Epidermal melanocyte (primary cell): ENCODE measurements at regions not wholly inside any gene's neighbourhood (a gene's known extent, or its start where the extent isn't known, plus 50 kb on each side); places are given as distances from the start of the nearest gene placed in this dataset.

Experiments
- DNase-seq: peaks from one replicate; pipeline ENCODE4 v3.0.0; 2011; ENCODE audit warnings: low spot score; ENCODE audit not compliant: insufficient read length

DNA sequence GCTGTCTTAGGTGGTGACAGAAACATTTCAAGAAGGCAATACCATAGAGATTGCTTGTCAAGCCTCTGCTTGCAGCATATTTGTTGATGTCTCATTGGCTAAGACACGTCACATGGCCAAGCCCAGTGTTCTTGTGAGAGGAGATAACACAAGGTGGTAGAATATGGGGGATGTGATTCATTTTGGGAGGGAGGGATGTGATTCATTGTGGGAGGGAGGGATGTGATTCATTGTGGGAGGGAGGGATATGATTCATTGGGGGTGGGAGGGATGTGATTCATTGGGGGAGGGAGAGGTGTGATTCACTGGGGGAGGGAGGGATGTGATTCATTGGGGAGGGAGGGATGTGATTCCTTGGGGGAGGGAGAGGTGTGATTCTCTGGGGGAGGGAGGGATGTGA is 470.5 kb upstream of the SALL1 start:
- DNase-seq: no peak

DNA sequence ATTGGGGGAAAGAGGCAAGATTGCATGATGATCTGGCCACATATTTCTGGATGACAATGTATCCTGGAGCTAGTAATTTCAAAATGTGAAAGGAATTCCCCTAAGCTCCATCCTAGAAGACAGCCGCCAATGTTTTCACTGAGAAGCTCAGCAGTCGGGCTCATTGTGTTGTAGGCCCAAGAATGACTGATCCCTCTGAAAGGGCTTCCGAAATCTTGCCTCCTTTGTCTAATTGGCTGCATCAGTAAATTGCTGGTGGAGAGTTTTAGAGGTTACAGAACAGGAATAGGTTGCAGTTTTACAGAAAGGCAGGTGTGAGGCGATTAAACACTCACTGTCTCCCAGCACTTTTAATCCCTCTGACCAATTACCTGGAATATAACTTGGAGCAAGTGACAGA is 464.1 kb upstream of the SALL1 start:
- DNase-seq: no peak

DNA sequence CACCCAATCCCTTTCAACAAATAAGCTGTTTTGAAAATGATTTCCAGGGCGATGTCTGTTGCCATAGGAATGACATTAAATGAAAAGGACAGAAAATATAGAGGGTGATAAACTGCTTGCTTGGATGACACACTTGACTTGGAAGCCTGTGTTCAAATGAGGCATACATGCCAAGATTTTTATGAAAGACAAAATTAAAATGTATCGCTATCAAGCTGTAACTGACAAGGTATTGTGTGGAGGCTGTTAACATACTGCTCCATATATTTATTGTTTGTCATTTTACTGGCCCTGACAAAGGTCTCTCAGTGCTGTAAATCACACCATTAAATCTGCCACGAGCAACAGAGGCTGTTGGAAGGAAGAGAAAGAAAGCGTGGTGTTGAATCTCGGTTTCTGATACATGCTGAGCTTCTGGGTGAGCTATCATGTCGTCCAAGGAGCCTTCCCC is 456.2 kb upstream of the SALL1 start:
- no peak for DNase-seq

DNA sequence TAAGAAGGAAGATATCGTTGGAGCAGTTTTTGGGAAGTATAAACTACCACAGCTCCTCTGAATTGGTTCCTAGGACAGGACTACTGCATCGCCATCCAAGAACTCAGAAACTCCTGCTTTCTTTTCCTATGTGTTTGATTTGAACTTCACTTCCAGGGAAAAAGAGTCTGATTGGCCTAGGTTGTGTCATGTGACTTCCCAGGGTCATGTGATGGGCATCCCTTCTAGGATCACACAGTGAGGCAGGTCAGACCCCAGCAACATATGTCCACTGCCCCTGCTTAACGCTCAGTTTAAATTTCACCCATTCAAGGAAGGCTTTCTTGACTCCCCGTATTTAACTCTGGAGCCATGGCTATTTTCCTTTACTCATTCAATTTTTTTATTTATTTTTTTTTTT is 445.2 kb upstream of the SALL1 start:
- DNase-seq: no peak

DNA sequence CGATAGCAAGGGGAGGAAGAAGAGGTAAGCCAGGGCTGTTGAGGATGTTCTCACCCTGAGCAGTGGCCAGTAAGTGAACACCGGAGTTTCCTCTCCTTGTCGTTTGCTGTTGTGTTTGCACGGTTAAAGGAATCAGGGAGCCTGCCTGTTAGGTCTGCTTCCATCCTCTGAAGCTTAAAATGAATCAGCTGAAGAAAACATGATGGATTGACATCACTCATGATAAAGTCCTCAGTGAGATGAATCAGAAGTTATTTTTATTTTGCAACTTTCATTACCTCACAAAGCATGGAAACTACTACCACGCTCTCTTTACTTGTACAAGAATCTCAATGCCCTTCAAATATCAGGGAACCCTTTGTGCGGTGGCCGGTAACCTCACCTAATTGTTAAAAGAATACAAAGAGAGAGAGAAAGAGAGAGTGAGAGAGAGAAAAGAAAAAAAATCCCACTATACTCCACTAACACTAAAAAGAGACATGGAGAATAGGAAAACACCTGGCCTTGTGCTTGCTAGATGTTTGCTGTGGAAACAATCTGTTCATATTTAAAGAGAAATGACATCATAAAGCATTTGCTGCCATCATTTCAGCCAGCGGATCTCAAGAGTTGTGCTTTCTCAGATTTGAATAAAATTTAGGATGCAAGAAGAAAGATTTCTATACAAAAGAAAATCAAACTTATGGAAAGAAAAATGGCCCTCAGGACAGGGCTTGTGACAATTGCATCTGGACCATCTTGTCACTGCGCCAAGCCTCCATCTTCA is 441.6 kb upstream of the SALL1 start:
- no peak for DNase-seq

DNA sequence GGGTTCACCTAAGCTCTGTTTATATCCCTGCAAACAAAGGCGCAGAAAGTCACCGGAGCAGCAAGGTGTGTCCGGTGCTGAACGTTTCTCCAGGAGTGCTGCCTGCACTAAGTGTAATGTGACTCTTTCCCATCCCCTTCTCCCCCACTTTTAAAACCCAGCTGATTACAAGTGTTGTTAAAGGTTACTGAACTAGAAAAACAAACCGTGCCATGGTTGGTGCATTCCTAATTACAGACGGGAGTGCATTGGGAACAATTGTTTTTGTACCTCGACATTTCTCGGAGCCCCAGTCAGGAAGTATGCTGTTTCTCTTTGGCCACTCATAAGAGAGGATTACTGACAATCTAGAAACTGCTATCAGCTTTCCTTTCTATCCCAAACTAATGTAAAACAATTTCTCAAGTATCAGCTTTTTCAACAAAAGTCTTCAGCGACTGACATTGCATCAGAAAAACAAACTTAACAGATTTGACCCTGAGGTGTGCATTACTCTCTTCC is 441.0 kb upstream of the SALL1 start:
- DNase-seq: no peak

DNA sequence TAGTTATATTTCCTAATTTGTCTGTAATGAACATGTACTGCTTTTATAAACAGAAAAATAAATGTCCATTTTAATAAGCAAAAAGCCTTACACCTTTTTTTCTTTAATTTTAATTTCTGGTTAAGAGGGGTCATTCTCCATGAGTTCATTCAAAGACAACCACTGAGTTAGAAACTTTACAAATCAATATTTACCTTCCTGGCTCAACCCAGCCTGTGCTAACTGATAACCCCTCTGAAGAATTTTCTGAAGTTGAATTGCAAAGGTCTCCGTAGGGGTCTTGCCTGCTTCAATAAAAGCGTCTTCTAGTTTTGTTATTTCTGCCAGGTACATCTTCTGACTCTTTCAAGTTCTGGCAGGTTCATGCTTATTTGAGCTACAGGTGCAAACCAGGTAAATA is 440.4 kb upstream of the SALL1 start:
- DNase-seq: no peak

DNA sequence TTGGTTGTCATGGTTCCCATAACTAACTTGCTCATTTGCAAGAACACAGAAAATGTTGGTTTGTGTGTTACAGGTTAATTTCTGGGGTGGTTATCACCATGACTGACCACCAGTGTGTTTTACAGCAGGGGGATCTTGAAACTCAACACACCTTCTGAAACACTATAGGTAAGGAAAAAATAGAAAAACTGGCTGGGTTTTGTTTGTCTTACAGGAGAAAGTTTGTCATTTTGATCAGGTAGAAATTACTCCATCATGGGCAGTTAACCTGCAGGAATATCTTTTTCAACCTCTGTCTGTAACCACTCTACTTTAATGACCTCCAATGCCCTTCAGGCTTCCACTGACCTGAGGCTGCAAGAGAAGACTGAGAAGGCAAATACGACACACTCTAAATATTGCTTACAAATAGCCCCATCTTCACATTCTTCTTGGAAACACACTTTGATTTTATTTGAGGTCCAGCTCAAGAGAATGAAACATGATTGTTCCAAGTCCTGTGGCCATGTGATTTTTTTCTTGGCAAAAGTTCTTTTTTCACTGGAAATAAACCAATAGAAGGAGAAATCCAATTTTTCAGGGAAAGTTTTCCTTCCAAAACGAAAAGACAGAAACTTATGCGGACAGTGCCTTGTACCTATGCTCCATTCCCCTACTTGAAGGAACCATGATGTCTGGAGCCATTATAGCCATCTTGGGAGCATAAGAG is 428.7 kb upstream of the SALL1 start:
- DNase-seq: no peak

DNA sequence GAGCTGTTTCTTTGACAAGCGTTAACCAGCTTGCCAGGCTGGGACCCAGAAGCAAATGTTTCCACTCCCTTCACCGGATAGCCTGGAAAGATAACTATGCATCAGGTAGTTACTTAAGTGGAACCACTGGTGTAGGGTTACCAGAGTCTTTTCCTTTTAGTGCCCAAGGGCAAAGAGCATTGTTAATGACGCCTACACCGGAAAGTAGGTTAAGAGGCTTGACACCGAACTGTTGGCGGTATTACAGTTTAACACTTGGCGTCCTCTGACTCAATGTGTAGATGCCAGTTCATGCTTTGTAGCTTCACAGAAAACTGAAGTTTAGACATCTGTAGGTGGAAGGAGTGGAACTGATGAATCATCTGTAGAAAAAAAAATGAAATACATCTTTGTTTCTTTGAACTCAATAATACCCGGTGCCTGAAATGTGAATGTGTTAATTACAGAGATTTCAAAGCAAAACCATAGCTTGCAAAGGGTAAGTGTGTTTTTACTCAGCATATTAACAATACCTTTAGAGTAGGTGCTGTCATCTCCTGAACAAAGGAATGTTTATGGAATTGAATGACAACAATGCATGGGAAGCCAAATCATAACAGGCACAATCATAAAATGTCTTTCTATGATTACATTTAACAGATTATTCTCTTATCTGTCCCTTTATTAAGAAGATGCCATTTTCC is 426.7 kb upstream of the SALL1 start:
- no peak for DNase-seq

DNA sequence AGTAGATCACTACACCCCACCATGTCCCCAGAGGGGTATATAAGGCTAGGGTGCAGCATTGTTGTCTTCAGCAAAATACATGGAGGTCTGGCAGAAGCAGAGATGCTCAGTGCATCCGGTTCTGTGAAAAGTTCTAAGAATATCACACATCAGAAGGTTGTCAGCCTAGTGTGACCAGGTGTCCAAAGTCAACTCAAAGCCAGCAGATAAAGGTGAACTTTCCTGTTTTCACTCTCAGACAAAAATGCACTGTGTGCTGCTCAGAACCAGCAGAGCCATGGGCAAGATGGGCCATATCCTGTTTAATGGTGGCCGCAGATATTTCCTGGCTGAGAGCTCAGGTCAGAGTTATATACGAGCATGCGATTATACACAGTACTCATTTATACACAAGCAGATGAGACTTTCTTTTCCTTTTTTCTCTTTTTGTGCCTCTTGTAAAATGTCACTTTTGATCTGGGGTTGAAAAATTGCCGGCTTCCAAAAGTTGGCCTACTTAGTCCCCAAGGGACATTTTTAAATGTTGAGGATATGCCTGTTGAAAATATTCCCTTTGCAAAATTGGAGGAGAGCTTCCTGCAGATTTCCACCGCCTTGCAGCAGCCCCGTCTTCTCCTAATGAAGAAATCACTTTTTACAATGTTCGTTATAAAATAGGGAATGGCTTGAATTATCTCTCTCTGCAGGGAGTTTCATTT is 425.6 kb upstream of the SALL1 start:
- DNase-seq: no peak

DNA sequence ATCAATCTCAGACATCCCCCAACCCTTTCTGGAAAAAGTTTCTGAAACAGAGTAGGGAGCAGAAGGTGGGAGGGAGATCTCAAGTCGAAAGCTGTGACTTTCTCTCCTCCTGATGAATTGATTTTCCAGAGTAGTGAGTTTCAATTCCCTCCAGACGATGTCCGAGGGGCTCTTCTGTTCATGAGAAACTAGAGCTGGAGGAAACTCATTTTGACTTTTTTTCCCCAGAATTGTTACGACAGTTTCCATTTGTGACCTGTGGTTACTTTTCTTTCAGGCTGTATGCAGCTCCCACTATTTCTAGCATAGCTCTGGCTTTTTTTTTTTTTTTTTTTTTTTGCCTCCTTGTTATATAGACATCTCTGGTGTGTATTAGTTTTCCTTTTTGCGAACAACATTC is 422.1 kb upstream of the SALL1 start:
- DNase-seq: no peak

DNA sequence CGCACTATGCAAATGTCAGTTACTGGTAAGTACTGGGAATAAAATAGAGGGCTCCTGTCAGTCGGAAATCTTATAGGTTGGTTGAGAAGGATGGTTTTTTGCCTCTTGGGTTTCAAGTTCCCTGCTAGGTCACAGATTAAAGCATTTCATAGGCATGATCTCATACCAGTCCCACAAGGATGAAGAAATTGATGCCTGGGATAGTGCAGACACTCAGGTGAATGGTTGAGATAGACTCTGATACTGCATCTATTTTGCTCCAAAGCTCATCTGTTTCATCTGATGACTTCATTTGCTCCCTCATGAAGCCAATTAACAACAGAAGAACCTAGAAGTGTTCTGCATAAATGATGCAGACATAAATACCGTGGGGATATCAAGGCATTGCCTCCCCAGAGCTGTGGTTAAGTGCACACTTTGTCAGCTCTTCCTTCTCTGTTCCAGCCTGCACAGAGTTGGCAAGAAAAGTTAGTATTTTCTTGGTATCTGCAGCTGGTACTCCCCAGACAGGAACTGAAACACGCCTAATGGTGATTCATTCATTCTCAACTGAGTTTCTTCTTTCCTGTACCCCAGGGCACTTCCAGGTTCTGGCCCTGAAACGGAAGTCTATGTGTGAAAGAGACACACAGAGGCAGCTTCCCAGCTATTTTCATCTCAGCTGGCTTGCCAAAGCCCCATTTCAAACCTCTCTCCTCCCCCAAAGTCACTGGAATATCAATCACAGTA is 418.3 kb upstream of the SALL1 start:
- DNase-seq: peak; percentile 28

DNA sequence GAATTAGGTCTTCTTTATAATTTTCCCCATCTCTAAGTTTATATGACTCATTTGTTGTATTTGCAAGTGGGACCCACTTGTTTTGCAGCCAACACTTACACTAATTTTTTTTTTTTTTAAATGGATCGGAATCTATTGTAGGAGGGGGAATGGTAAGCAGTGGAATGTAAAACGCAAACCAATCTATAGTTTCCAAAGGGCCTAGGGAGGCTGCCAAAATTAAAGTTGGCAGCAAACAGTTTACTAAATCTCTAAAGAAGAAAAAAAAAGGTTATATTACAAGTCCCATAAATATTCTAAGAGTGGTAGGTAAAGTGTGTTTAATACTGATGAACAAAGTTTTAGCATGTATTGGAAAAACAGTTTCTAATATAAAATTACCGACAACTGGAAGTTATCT is 416.8 kb upstream of the SALL1 start:
- DNase-seq: no peak

DNA sequence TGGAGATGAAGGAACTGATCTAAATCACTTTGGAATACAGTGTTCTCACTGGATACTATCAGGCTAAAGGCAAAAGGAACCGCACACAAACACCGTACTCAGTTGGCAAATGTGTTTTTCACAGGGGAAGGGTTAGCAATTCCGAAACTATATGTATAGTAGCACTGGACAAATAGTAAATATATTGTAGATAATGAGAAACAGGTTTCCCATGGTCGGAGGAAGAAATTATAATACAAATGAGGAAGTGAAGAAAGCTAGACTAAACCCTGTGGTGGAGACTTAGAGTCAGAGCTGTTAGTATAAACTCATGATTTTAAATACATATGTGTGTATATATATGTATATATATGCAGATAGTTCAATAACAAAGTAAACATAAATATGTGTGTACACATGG is 414.1 kb upstream of the SALL1 start:
- no peak for DNase-seq

DNA sequence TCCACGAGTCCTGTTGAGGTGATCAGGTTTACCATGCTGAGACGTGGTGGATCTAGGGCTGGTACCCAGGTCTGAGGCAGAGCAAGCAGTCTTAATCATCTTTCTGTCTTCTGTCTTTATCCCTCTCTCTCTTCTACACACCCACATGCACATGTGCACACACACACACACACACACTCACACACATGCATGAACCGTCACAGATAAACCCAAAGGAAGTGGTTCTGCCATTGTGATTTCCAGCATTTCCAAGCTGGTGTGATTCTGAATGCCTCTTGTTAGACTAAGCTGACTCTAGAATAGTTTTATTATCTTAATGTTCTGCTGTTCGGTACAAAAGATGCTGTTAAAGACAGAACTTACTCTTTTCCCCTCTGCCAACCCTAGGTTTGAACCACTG is 411.8 kb upstream of the SALL1 start:
- no peak for DNase-seq

DNA sequence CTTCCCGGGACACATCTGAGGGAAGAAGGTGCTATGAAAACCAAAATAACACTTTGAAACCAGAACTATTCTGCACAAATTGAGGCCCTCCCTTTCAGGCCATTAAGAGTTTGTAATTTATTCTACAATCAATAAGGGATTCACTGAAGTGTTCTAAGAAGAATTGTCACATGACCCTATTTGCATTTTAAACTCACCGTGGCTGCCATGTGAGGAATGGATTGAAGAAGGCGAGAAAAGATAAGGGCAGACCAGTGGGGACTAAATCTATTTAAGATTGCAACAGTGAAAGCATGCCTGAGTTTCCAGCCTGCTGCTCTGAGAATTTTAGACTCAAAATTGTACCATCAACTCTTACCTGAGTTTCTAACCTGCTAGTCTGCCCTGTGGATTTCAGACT is 408.8 kb upstream of the SALL1 start:
- DNase-seq: no peak

DNA sequence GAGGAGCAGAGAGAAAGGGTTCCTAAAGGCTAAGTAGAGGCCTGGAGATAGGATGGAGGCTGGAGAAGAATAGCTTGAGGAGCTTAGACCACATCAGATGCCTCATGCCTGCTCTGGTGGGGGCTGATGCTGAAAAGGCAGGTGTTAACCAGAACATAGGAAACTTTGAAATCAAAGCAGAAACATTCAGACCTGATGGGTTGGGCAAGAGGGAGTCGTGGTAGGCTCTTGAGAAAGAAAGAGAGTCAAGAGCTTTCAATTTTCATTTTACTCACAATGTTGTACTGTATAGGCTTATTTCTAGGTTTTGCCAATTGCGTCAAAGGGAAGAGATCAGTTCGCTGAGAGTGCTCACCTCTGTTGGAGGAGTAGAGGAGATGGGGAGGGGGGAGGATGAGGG is 406.6 kb upstream of the SALL1 start:
- DNase-seq: no peak

DNA sequence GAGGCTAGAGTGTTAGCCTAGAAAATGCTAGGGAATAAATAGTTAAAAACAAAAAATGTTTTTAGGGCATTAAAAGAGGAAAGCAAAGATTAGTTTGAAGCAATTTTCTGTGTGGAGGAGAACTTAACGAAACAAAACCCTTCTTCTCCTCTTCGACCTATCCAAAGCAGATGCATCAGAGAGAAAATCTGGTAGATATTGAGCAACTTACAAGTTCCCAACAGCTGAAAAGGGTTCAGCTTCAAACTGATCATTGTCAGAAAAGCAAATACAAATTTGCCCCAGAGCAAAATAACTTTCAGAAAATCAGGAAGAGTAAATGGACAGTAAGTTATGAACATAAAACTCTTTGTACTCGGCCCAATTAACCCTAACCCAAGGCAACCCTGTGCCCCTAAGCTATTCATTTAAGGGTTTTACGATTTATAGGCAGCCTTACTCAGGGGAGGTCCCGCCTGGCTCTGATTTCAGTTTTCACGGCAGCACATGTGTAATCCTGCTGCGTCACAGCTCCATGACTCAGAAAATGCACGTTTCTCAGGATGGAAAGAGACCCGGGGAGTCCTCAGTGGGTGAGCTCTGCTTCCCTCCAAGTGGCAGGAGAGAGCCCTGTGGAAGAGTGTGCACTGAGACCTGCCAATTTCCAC is 405.7 kb upstream of the SALL1 start:
- peak; percentile 54 for DNase-seq

DNA sequence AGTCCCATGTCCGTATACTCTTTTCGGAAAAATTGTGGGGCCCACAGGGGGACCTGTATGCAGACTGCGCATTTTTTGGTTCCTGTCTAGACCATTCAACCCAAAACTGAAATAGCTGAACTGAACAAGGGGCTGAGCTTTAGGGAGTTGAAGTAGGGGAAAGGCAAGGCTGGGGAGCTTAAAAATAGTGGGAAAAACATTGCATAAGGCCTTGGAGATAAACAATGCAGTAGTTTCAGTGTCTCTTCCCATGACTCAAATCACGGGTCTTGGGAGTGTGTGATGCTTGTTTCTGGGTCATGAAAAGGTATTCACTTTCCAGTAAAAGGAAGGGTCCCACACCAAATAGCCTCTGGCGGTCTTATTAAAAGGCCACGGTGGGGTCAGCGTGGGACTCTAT is 402.8 kb upstream of the SALL1 start:
- DNase-seq: no peak

DNA sequence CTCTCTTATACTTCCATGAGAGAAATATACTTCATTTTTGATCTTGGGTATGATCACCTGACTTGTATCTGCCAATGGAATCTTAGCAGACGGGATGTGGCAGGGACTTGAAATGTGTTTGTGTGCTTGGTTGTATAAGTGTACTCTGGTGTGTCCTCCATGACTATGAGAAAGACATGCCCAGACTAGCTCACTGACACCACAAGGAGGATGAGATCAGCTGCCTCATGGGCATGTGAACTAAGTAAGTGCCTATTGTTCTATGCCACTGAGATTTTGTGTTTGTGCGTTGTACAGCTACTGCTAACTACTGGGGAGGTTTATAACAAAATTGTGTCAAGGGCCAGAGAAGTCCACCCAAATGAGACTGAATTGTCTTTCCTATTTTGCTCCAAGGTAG is 402.2 kb upstream of the SALL1 start:
- DNase-seq: no peak
